ENCODE measurements at regions not wholly inside any gene's neighbourhood (a gene's known extent, or its start where the extent isn't known, plus 50 kb on each side); places are given as distances from the start of the nearest gene placed in this dataset.
A peak's percentile ranks its signal among the peaks of the same experiment; 100 is the strongest.

GRCh38 chr9:104028827-104029226 lies 65.3 kb upstream of the SMC2 start:
- peak; percentile 90 for ATAC-seq
- intact Hi-C loops (cut with micrococcal nuclease) = loop anchor here (5.0 kb wide), 1 partner anchor 63 kb away; the partner anchor contains the start of gene SMC2
- CTCF ChIA-PET = interaction anchor here (1.1 kb wide), 1 partner anchor 64 kb away, joined by 3 read pairs; no protein-coding TSS in a partner anchor
- Mint-ChIP-seq H3K27me3 (no peaks in the 10 kb centered on the region), H3K4me3 (no peak overlapping the region), H3K36me3 (ENCODE audit: low read depth) (no peaks in the 10 kb centered on the region), H3K27ac (no peak overlapping the region), H3K9me3 (no peaks in the 10 kb centered on the region), H3K4me1 (ENCODE audit: low read depth) (peaks cover 17% of the 10 kb centered on the region)
- POLR2A ChIA-PET = interaction anchor here (1.7 kb wide), 1 partner anchor 65 kb away, joined by 8 read pairs; the partner anchor contains the start of gene SMC2
- TF ChIP-seq, protein P1, sequence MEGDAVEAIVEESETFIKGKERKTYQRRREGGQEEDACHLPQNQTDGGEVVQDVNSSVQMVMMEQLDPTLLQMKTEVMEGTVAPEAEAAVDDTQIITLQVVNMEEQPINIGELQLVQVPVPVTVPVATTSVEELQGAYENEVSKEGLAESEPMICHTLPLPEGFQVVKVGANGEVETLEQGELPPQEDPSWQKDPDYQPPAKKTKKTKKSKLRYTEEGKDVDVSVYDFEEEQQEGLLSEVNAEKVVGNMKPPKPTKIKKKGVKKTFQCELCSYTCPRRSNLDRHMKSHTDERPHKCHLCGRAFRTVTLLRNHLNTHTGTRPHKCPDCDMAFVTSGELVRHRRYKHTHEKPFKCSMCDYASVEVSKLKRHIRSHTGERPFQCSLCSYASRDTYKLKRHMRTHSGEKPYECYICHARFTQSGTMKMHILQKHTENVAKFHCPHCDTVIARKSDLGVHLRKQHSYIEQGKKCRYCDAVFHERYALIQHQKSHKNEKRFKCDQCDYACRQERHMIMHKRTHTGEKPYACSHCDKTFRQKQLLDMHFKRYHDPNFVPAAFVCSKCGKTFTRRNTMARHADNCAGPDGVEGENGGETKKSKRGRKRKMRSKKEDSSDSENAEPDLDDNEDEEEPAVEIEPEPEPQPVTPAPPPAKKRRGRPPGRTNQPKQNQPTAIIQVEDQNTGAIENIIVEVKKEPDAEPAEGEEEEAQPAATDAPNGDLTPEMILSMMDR (IDR thresholded peaks at IDR 0.05) = no peak
- DNase-seq = peak; percentile 37
